ENCODE measurements at regions not wholly inside any gene's neighbourhood (a gene's known extent, or its start where the extent isn't known, plus 50 kb on each side); places are given as distances from the start of the nearest gene placed in this dataset.
A peak's percentile ranks its signal among the peaks of the same experiment; 100 is the strongest.

DNA sequence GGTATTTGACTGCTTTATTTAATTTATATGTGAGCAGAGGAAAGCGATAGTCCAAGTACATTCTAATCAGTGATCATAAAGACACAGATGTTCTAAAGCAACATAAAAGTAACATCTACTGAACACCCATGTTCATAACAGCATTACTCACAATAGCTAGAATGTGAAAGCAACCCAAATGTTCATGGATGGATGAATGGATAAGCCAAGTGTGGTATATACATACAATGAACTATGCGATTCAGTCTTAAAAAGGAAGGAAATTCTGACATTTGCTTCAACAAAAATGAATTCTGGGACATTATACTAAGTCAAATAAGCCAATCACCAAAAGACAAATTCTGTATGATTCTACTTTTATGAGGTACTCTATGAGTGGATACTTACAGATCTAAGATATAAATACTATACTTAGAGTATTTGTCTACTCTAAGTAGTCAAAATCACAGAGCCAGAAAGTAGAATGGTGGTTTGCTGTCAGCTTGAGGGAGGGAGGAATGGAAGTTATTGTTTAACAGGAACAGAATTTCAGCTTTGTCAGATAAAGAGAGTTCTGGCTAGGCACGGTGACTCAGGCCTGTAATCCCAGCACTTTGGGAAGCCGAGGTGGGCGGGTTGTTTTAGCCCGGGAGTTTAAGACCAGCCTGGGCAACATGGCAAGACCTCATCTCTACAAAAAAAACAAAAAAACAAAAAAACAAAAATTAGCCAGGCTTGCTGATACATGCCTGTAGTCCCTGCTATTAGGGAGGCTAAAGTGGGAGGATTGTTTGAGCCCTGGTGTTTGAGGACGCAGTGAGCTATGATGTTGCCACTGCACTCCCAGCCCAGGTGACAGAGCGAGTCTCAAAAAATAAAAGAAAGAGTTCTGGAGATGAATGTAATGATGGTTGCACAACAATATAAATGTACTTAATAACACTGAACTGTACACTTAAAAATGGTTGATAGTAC is 79.7 kb upstream of the ARHGAP29 start (continued):
- TF ChIP-seq ZNF562 (CRISPR knock-in tag; IDR thresholded peaks at IDR 0.05; ENCODE audit: borderline replicate concordance), result no peak
- TF ChIP-seq RBFOX2 (IDR thresholded peaks at IDR 0.05; ENCODE audit: low read depth, low read length), result no peak
- TF ChIP-seq SOX6 (IDR thresholded peaks at IDR 0.05), result no peak
- TF ChIP-seq SOX6 (CRISPR knock-in tag; IDR thresholded peaks at IDR 0.05), result peak; percentile 60; the same call in 1 of the 2 replicates
- no peak for TF ChIP-seq DBP (CRISPR knock-in tag; IDR thresholded peaks at IDR 0.05; ENCODE audit: not compliant biosample characterization)
- TF ChIP-seq ZSCAN20 (CRISPR knock-in tag; IDR thresholded peaks at IDR 0.05; ENCODE audit: borderline replicate concordance), result 0 out of 2 replicates have a peak, but pooled peaks have one; percentile 24
- no peak for TF ChIP-seq KDM3A (CRISPR knock-in tag; IDR thresholded peaks at IDR 0.05; ENCODE audit: low read depth)
- no peak for TF ChIP-seq NBN (conservative IDR thresholded peaks at IDR 0.05)
- TF ChIP-seq MAF1 (CRISPR knock-in tag; IDR thresholded peaks at IDR 0.05; ENCODE audit: borderline replicate concordance), result no peak
- no peak for TF ChIP-seq SCMH1 (CRISPR knock-in tag; IDR thresholded peaks at IDR 0.05; ENCODE audit: borderline replicate concordance)
- TF ChIP-seq RCOR2 (CRISPR knock-in tag; IDR thresholded peaks at IDR 0.05), result no peak
- TF ChIP-seq ZNF101 (CRISPR knock-in tag; IDR thresholded peaks at IDR 0.05; ENCODE audit: borderline replicate concordance, low read depth), result no peak
- no peak for TF ChIP-seq FOXA3 (CRISPR knock-in tag; IDR thresholded peaks at IDR 0.05)
- 0 out of 2 replicates have a peak, but pooled peaks have one; percentile 6 for TF ChIP-seq YEATS4 (CRISPR knock-in tag; IDR thresholded peaks at IDR 0.05; ENCODE audit: borderline replicate concordance)
- TF ChIP-seq, protein P1, sequence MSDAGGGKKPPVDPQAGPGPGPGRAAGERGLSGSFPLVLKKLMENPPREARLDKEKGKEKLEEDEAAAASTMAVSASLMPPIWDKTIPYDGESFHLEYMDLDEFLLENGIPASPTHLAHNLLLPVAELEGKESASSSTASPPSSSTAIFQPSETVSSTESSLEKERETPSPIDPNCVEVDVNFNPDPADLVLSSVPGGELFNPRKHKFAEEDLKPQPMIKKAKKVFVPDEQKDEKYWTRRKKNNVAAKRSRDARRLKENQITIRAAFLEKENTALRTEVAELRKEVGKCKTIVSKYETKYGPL (CRISPR knock-in tag; IDR thresholded peaks at IDR 0.05), result no peak
- no peak for TF ChIP-seq HES4 (CRISPR knock-in tag; IDR thresholded peaks at IDR 0.05; ENCODE audit: borderline replicate concordance)
- TF ChIP-seq TAF15 (IDR thresholded peaks at IDR 0.05; ENCODE audit: low read depth, low read length, poor library complexity, severe bottlenecking), result no peak
- TF ChIP-seq, protein P2, sequence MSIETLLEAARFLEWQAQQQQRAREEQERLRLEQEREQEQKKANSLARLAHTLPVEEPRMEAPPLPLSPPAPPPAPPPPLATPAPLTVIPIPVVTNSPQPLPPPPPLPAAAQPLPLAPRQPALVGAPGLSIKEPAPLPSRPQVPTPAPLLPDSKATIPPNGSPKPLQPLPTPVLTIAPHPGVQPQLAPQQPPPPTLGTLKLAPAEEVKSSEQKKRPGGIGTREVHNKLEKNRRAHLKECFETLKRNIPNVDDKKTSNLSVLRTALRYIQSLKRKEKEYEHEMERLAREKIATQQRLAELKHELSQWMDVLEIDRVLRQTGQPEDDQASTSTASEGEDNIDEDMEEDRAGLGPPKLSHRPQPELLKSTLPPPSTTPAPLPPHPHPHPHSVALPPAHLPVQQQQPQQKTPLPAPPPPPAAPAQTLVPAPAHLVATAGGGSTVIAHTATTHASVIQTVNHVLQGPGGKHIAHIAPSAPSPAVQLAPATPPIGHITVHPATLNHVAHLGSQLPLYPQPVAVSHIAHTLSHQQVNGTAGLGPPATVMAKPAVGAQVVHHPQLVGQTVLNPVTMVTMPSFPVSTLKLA (IDR thresholded peaks at IDR 0.05), result no peak
- no peak for TF ChIP-seq NR2C2 (CRISPR knock-in tag; IDR thresholded peaks at IDR 0.05; ENCODE audit: borderline replicate concordance)
- no peak for TF ChIP-seq E2F1 (CRISPR knock-in tag; IDR thresholded peaks at IDR 0.05)
- TF ChIP-seq, protein P3, sequence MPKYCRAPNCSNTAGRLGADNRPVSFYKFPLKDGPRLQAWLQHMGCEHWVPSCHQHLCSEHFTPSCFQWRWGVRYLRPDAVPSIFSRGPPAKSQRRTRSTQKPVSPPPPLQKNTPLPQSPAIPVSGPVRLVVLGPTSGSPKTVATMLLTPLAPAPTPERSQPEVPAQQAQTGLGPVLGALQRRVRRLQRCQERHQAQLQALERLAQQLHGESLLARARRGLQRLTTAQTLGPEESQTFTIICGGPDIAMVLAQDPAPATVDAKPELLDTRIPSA (CRISPR knock-in tag; IDR thresholded peaks at IDR 0.05; ENCODE audit: borderline replicate concordance), result no peak
- TF ChIP-seq PLRG1 (conservative IDR thresholded peaks at IDR 0.05), result no peak
- no peak for TF ChIP-seq KLF13 (CRISPR knock-in tag; IDR thresholded peaks at IDR 0.05)
- no peak for TF ChIP-seq CERS6 (CRISPR knock-in tag; IDR thresholded peaks at IDR 0.05)
- no peak for TF ChIP-seq PPARG (CRISPR knock-in tag; conservative IDR thresholded peaks at IDR 0.05)

Measured in HepG2 (cell line).